H9 (cell line): ENCODE measurements at regions not wholly inside any gene's neighbourhood (a gene's known extent, or its start where the extent isn't known, plus 50 kb on each side); places are given as distances from the start of the nearest gene placed in this dataset.

ENCODE experiments used
- DNase-seq: peaks from one replicate; pipeline ENCODE4 v3.0.0-alpha.2; 2017
- H2AFZ ChIP-seq: one replicate; pipeline ENCODE4 v1.6.1; 2013; ENCODE audit warnings: mild to moderate bottlenecking, low read length, control low read depth, moderate library complexity
- H2AK5ac ChIP-seq: 2 replicates; pipeline ENCODE4 v1.6.1; 2013; ENCODE audit warnings: low read length, control low read depth, mixed read lengths; ENCODE audit not compliant: insufficient read length
- H2BK120ac ChIP-seq: one replicate; pipeline ENCODE4 v1.6.1; 2013; ENCODE audit warnings: low read depth, mild to moderate bottlenecking, low read length, control low read depth, inconsistent platforms; ENCODE audit not compliant: poor library complexity, severe bottlenecking
- H2BK12ac ChIP-seq: 2 replicates; pipeline ENCODE4 v1.6.1; 2013; ENCODE audit warnings: low read length, control low read depth, mixed read lengths, low read depth; ENCODE audit not compliant: insufficient read length
- H2BK15ac ChIP-seq: 2 replicates; pipeline ENCODE4 v1.6.1; 2013; ENCODE audit warnings: low read depth, low read length, control low read depth
- H2BK20ac ChIP-seq: one replicate; pipeline ENCODE4 v1.6.1; 2013; ENCODE audit warnings: low read depth, mild to moderate bottlenecking, low read length, control low read depth, inconsistent platforms; ENCODE audit not compliant: poor library complexity, severe bottlenecking
- H2BK5ac ChIP-seq: 2 replicates; pipeline ENCODE4 v1.6.1; 2013; ENCODE audit warnings: low read length, control low read depth, mixed read lengths; ENCODE audit not compliant: insufficient read length
- H3K14ac ChIP-seq: 2 replicates; pipeline ENCODE4 v1.6.1; 2013; ENCODE audit warnings: low read length, control low read depth; ENCODE audit not compliant: insufficient read depth
- H3K18ac ChIP-seq: 2 replicates; pipeline ENCODE4 v1.6.1; 2013; ENCODE audit warnings: low read depth, mild to moderate bottlenecking, mixed read lengths, low read length, control low read depth; ENCODE audit not compliant: insufficient read length
- H3K23ac ChIP-seq: 2 replicates; pipeline ENCODE4 v1.6.1; 2013; ENCODE audit warnings: low read length, control low read depth, mixed read lengths, low read depth; ENCODE audit not compliant: insufficient read length
- H3K23me2 ChIP-seq: 2 replicates; pipeline ENCODE4 v1.6.1; 2013; ENCODE audit warnings: low read depth, mild to moderate bottlenecking, mixed read lengths, low read length, control low read depth; ENCODE audit not compliant: insufficient read length, poor library complexity, severe bottlenecking
- H3K27ac ChIP-seq: 2 replicates; pipeline ENCODE4 v1.5.1; 2013; ENCODE audit warnings: low read length, control low read depth, mixed read lengths, low read depth; ENCODE audit not compliant: insufficient read length
- H3K27me3 ChIP-seq: 2 replicates; pipeline ENCODE4 v1.6.1; 2013; ENCODE audit warnings: low read length, control low read depth, inconsistent platforms; ENCODE audit not compliant: insufficient read depth
- H3K4ac ChIP-seq: 2 replicates; pipeline ENCODE4 v1.6.1; 2013; ENCODE audit warnings: low read depth, mild to moderate bottlenecking, control low read depth, inconsistent platforms, low read length, moderate library complexity
- H3K4me1 ChIP-seq: 2 replicates; pipeline ENCODE4 v1.6.1; 2013; ENCODE audit warnings: low read length, control low read depth, inconsistent platforms; ENCODE audit not compliant: insufficient read depth
- H3K4me2 ChIP-seq: 2 replicates; pipeline ENCODE4 v1.6.1; 2013; ENCODE audit warnings: low read length, control low read depth, mixed read lengths; ENCODE audit not compliant: insufficient read length, insufficient read depth
- H3K56ac ChIP-seq: 2 replicates; pipeline ENCODE4 v1.6.1; 2013; ENCODE audit warnings: low read depth, mild to moderate bottlenecking, mixed read lengths, low read length, control low read depth; ENCODE audit not compliant: insufficient read length
- H3K79me1 ChIP-seq: 2 replicates; pipeline ENCODE4 v1.6.1; 2013; ENCODE audit warnings: low read depth, mild to moderate bottlenecking, moderate library complexity, low read length, control low read depth, inconsistent platforms; ENCODE audit not compliant: insufficient read depth, poor library complexity, severe bottlenecking
- H3K79me2 ChIP-seq: 2 replicates; pipeline ENCODE4 v1.6.1; 2013; ENCODE audit warnings: low read length, control low read depth, inconsistent platforms; ENCODE audit not compliant: insufficient read depth
- H3K9ac ChIP-seq: 2 replicates; pipeline ENCODE4 v1.6.1; 2013; ENCODE audit warnings: low read length, control low read depth, mixed read lengths; ENCODE audit not compliant: insufficient read length; ENCODE audit errors: extremely low read depth
- H3K9me3 ChIP-seq: one replicate; pipeline ENCODE4 v1.6.1; 2013; ENCODE audit warnings: low read depth, low read length, inconsistent platforms; ENCODE audit not compliant: control insufficient read depth
- H3T11ph ChIP-seq: one replicate; pipeline ENCODE4 v1.6.1; 2013; ENCODE audit warnings: mild to moderate bottlenecking, low read length, control low read depth, inconsistent platforms
- H4K20me1 ChIP-seq: one replicate; pipeline ENCODE4 v1.6.1; 2013; ENCODE audit not compliant: control insufficient read depth, insufficient read length, insufficient read depth
- H4K5ac ChIP-seq: 2 replicates; pipeline ENCODE4 v1.6.1; 2013; ENCODE audit warnings: low read depth, mild to moderate bottlenecking, mixed read lengths, low read length, control low read depth; ENCODE audit not compliant: insufficient read length
- H4K8ac ChIP-seq: replicated peaks from 2 replicates; pipeline ENCODE4 v1.6.1; 2013; ENCODE audit warnings: low read length, control low read depth, mixed read lengths, low read depth; ENCODE audit not compliant: insufficient read length
- H4K91ac ChIP-seq: 2 replicates; pipeline ENCODE4 v1.6.1; 2013; ENCODE audit warnings: low read depth, mild to moderate bottlenecking, moderate library complexity, mixed read lengths, low read length, control low read depth; ENCODE audit not compliant: insufficient read length
- H3K27ac Mint-ChIP-seq, 3 experiments: 2 replicates in 2 of 3; 3 replicates in 1 of 3; pipeline ENCODE4 v1.8.0; 2020 to 2021; ENCODE audit warnings: mixed read lengths in 3 of 3, mild to moderate bottlenecking in 1 of 3, moderate library complexity in 1 of 3
- H3K27me3 Mint-ChIP-seq: 2 replicates; pipeline ENCODE4 v1.8.0; 2021; ENCODE audit warnings: low read depth, mild to moderate bottlenecking, moderate library complexity, mixed read lengths
- H3K36me3 Mint-ChIP-seq, 3 experiments: 2 replicates in 2 of 3; 3 replicates in 1 of 3; pipeline ENCODE4 v1.8.0; 2020 to 2021; ENCODE audit warnings: low read depth in 3 of 3, mixed read lengths in 3 of 3; ENCODE audit not compliant: insufficient read depth in 1 of 3
- H3K4me1 Mint-ChIP-seq, 2 experiments: 2 replicates each; pipeline ENCODE4 v1.8.0; 2020; ENCODE audit warnings: mixed read lengths in 2 of 2
- H3K4me3 Mint-ChIP-seq, 2 experiments: 2 replicates in 1 of 2; 3 replicates in 1 of 2; pipeline ENCODE4 v1.8.0; 2020 to 2021; ENCODE audit warnings: mild to moderate bottlenecking in 2 of 2, mixed read lengths in 2 of 2, moderate library complexity in 1 of 2
- H3K9me3 Mint-ChIP-seq, 2 experiments: 2 replicates in 1 of 2; 3 replicates in 1 of 2; pipeline ENCODE4 v1.8.0; 2020; ENCODE audit warnings: mild to moderate bottlenecking in 2 of 2, mixed read lengths in 2 of 2, moderate library complexity in 1 of 2
- WGBS: extraction: QIAGEN DNeasy Blood & Tissue Kit; methylation state at CpG from one replicate; pipeline ENCODE4 v1.1.7; 2013; ENCODE audit warnings: missing lambda C conversion rate, low lambda C conversion rate, mixed read lengths; ENCODE audit not compliant: insufficient read length; ENCODE audit errors: extremely low coverage; 5-methylcytosine and 5-hydroxymethylcytosine counted together
- TF ChIP-seq, protein P1 (sequence below): fragments of 200-600 bp; sonication (generic); conservative IDR thresholded peaks from 3 replicates; pipeline ENCODE4 v1.8.0; 2021; ENCODE audit warnings: antibody characterized with exemption, mild to moderate bottlenecking

DNA sequence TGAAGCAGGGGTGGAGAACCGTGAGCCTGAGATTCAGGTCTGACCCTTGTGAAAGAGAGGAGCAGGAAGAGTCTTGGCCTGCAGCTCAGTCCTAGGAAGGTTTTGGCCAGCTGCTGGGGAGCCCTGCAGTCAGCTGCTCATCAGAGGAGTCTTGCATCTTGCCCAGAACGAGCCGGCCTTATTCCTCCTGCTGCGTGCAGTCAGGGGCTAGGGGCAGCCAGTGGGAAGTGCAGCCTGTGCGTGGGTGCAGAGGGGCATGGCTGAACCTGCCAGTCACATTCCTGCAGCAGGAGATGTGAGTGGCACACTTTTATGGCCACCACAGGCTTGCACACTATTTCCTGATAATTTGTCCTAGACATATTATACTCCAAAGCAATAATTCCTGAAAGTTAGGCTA lies 278.7 kb downstream of the NPR3 start:
- Histone ChIP-seq H3K23ac (no peak overlapping the region), H3K79me1 (no peaks in the 10 kb centered on the region), H4K8ac (no peak overlapping the region), H3K23me2 (no peaks in the 10 kb centered on the region), H3K14ac (no peak overlapping the region), H3K4me2 (no peak overlapping the region), H2BK20ac (no peak overlapping the region), H4K20me1 (no peaks in the 10 kb centered on the region), H3K4me1 (no peaks in the 10 kb centered on the region), H2BK120ac (no peak overlapping the region), H3K9me3 (no peaks in the 10 kb centered on the region), H3K56ac (no peak overlapping the region), H3K27ac (no peak overlapping the region), H2BK15ac (no peak overlapping the region), H4K91ac (no peak overlapping the region), H2AK5ac (no peak overlapping the region), H2BK12ac (no peak overlapping the region), H3K18ac (no peak overlapping the region), H4K5ac (no peak overlapping the region), H2BK5ac (no peak overlapping the region), H3K4ac (no peak overlapping the region), H3K79me2 (no peaks in the 10 kb centered on the region), H3K9ac (no peak overlapping the region), H2AFZ (no peak overlapping the region), H3K27me3 (no peaks in the 10 kb centered on the region), H3T11ph (no peak overlapping the region)
- Mint-ChIP-seq H3K9me3 (no peaks in the 10 kb centered on the region), H3K36me3 (no peaks in the 10 kb centered on the region), H3K27me3 (no peaks in the 10 kb centered on the region), H3K27ac (no peak overlapping the region), H3K4me3 (no peak overlapping the region), H3K4me1 (peaks cover 6 to 10% of the 10 kb centered on the region in 2 experiments; a peak in 2 of 4 replicates)
- WGBS = no CpG with 5 or more reads among the region's 5 CpGs
- TF ChIP-seq, protein P1, sequence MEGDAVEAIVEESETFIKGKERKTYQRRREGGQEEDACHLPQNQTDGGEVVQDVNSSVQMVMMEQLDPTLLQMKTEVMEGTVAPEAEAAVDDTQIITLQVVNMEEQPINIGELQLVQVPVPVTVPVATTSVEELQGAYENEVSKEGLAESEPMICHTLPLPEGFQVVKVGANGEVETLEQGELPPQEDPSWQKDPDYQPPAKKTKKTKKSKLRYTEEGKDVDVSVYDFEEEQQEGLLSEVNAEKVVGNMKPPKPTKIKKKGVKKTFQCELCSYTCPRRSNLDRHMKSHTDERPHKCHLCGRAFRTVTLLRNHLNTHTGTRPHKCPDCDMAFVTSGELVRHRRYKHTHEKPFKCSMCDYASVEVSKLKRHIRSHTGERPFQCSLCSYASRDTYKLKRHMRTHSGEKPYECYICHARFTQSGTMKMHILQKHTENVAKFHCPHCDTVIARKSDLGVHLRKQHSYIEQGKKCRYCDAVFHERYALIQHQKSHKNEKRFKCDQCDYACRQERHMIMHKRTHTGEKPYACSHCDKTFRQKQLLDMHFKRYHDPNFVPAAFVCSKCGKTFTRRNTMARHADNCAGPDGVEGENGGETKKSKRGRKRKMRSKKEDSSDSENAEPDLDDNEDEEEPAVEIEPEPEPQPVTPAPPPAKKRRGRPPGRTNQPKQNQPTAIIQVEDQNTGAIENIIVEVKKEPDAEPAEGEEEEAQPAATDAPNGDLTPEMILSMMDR = no peak
- no peak for DNase-seq
